Liver (tissue), 3 donors: ENCODE measurements at regions not wholly inside any gene's neighbourhood (a gene's known extent, or its start where the extent isn't known, plus 50 kb on each side); places are given as distances from the start of the nearest gene placed in this dataset.

Source experiments
- ATF3 ChIP-seq: IDR thresholded peaks from 2 replicates; pipeline ENCODE4 v1.6.1; 2016; ENCODE audit warnings: antibody characterized with exemption
- EGR1 ChIP-seq, 2 donors: IDR thresholded peaks; 2 replicates each; pipeline ENCODE4 v1.6.1; 2016 to 2018; ENCODE audit warnings: antibody characterized with exemption in 2 of 2, low read depth in 2 of 2
- GABPA ChIP-seq, 2 donors: IDR thresholded peaks in 1 of 2; conservative IDR thresholded peaks in 1 of 2; 2 replicates each; pipeline ENCODE4 v1.6.1; 2016; ENCODE audit warnings: antibody characterized with exemption in 2 of 2, mild to moderate bottlenecking in 1 of 2, moderate library complexity in 1 of 2
- JUND ChIP-seq, 2 donors: IDR thresholded peaks; 2 replicates each; pipeline ENCODE4 v1.6.1; 2016; ENCODE audit warnings: antibody characterized with exemption in 2 of 2
- NR2F2 ChIP-seq: IDR thresholded peaks from 2 replicates; pipeline ENCODE4 v1.6.1; 2016; ENCODE audit warnings: antibody characterized with exemption
- RAD21 ChIP-seq, 2 donors: IDR thresholded peaks; 2 replicates each; pipeline ENCODE4 v1.6.1; 2016; ENCODE audit warnings: antibody characterized with exemption in 2 of 2, mild to moderate bottlenecking in 2 of 2
- REST ChIP-seq: IDR thresholded peaks from 2 replicates; pipeline ENCODE4 v1.6.1; 2016; ENCODE audit warnings: antibody characterized with exemption, mild to moderate bottlenecking
- RXRA ChIP-seq, 2 donors: IDR thresholded peaks; 2 replicates each; pipeline ENCODE4 v1.6.1; 2017 to 2018; ENCODE audit warnings: antibody characterized with exemption in 2 of 2, mild to moderate bottlenecking in 1 of 2
- SP1 ChIP-seq: IDR thresholded peaks from 2 replicates; pipeline ENCODE4 v1.6.1; 2018; ENCODE audit warnings: antibody characterized with exemption, mild to moderate bottlenecking
- TAF1 ChIP-seq: conservative IDR thresholded peaks from 2 replicates; pipeline ENCODE4 v1.6.1; 2016; ENCODE audit warnings: antibody characterized with exemption, mild to moderate bottlenecking
- YY1 ChIP-seq: IDR thresholded peaks from 2 replicates; pipeline ENCODE4 v1.6.1; 2016; ENCODE audit warnings: antibody characterized with exemption, mild to moderate bottlenecking
- ZBTB33 ChIP-seq: IDR thresholded peaks from 2 replicates; pipeline ENCODE4 v1.6.1; 2016; ENCODE audit warnings: antibody characterized with exemption
- TF ChIP-seq, protein P1 (sequence below): fragments of 150-350 bp; IDR thresholded peaks from 2 replicates; pipeline ENCODE4 v1.5.1; 2017; ENCODE audit warnings: improper control_type of control experiment, low read depth, low read length; ENCODE audit not compliant: missing input control
- TF ChIP-seq, protein P2 (sequence below): IDR thresholded peaks from 2 replicates; pipeline ENCODE4 v1.6.1; 2016; ENCODE audit warnings: antibody characterized with exemption
- donor health status: healthy.
- donor health status: healthy.

DNA sequence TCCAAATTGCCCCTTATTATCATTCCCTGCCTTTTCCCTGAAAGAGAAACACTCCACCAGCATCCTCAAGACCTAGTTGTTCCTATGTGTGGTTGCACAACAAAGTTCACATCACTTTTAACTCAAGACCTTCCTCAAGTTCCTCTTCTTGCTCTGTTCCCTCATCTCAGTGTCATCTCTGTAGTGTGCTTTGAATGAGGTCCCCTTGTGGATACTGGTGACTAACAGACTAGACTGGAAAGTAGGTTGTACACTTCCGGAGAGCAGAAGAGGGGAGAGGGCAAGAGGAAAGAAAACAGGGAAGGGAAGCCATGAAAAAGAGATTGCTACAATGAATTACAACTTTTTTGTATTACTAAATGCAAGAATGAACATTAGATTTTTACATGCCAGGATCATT, 853.8 kb downstream of the USP25 start:
- TF ChIP-seq ATF3 (no peak), GABPA (IDR thresholded peaks at IDR 0.05 in 1 of 2, conservative IDR thresholded peaks at IDR 0.05 in 1 of 2) (no peak), YY1 (no peak), TAF1 (no peak), ZBTB33 (no peak), RXRA (IDR thresholded peaks at IDR 0.05) (no peak), JUND (IDR thresholded peaks at IDR 0.05) (no peak), SP1 (no peak), RAD21 (IDR thresholded peaks at IDR 0.05) (no peak), NR2F2 (no peak), EGR1 (IDR thresholded peaks at IDR 0.05; ENCODE audit: low read depth in 2 of 2) (no peak), REST (no peak)
- TF ChIP-seq, protein P1, sequence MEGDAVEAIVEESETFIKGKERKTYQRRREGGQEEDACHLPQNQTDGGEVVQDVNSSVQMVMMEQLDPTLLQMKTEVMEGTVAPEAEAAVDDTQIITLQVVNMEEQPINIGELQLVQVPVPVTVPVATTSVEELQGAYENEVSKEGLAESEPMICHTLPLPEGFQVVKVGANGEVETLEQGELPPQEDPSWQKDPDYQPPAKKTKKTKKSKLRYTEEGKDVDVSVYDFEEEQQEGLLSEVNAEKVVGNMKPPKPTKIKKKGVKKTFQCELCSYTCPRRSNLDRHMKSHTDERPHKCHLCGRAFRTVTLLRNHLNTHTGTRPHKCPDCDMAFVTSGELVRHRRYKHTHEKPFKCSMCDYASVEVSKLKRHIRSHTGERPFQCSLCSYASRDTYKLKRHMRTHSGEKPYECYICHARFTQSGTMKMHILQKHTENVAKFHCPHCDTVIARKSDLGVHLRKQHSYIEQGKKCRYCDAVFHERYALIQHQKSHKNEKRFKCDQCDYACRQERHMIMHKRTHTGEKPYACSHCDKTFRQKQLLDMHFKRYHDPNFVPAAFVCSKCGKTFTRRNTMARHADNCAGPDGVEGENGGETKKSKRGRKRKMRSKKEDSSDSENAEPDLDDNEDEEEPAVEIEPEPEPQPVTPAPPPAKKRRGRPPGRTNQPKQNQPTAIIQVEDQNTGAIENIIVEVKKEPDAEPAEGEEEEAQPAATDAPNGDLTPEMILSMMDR, result no peak
- TF ChIP-seq, protein P2, sequence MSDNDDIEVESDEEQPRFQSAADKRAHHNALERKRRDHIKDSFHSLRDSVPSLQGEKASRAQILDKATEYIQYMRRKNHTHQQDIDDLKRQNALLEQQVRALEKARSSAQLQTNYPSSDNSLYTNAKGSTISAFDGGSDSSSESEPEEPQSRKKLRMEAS, result no peak
